T47D (cell line): ENCODE measurements at regions not wholly inside any gene's neighbourhood (a gene's known extent, or its start where the extent isn't known, plus 50 kb on each side); places are given as distances from the start of the nearest gene placed in this dataset.
"Not testable (repeated sequence)": the region's sequence is repeated elsewhere in the genome, so short reads cannot be mapped to it uniquely, and the experiment has no call there.

Experiments
- DNase-seq, 2 experiments: peaks; one replicate each; pipeline versions ENCODE4 v3.0.0 to v3.0.0-alpha.2; 2011 to 2012; ENCODE audit warnings: low read depth in 1 of 2, low spot score in 1 of 2
- JUND ChIP-seq: IDR thresholded peaks from 2 replicates; pipeline ENCODE4 v1.6.1; 2012; ENCODE audit warnings: low read depth
- in situ Hi-C: cut with HindIII; loops from 2 replicates; pipeline ENCODE4 v1.10.0; 2016; ENCODE audit warnings: low sequenced_read_pairs, low pct_unique_long_range_greater_than_20kb

- in situ Hi-C loops, result no loop called here
- no peak for TF ChIP-seq JUND
- no peak for DNase-seq
Measured at GRCh38 chr20:58042591-58042990, 185.9 kb downstream of the ANKRD60 start.

GRCh38 chr20:58040447-58041290, 187.8 kb downstream of the ANKRD60 start:
- in situ Hi-C loops, result no loop called here
- no peak for DNase-seq
- no peak for TF ChIP-seq JUND

- no peak for TF ChIP-seq JUND
- in situ Hi-C loops, result no loop called here
- no peak for DNase-seq
Measured at GRCh38 chr20:58039274-58040092, 189.0 kb downstream of the ANKRD60 start.

GRCh38 chr20:58038123-58038654, 190.3 kb downstream of the ANKRD60 start:
- no peak for TF ChIP-seq JUND
- in situ Hi-C loops, result no loop called here
- no peak for DNase-seq

- in situ Hi-C loops, result no loop called here
- no peak for DNase-seq
- TF ChIP-seq JUND, result no peak
Measured at GRCh38 chr20:58037631-58038030, 190.8 kb downstream of the ANKRD60 start.

GRCh38 chr20:58033026-58033536, 195.4 kb downstream of the ANKRD60 start:
- no peak for DNase-seq
- TF ChIP-seq JUND, result no peak

GRCh38 chr20:58032599-58032998, 195.9 kb downstream of the ANKRD60 start:
- DNase-seq, result no peak
- in situ Hi-C loops, result no loop called here
- TF ChIP-seq JUND, result no peak

More at GRCh38 chr20:58033026-58033536, 195.4 kb downstream of the ANKRD60 start:
- in situ Hi-C loops, result no loop called here

GRCh38 chr20:58031350-58031749, 197.1 kb downstream of the ANKRD60 start:
- DNase-seq, in situ Hi-C loops: not testable (repeated sequence)

GRCh38 chr20:58028123-58028522, 200.3 kb downstream of the ANKRD60 start:
- no peak for TF ChIP-seq JUND
- in situ Hi-C loops, result no loop called here
- no peak for DNase-seq

- no peak for DNase-seq
- no peak for TF ChIP-seq JUND
- in situ Hi-C loops, result no loop called here
Measured at GRCh38 chr20:58026361-58026760, 202.1 kb downstream of the ANKRD60 start.

GRCh38 chr20:58025233-58025632, 203.2 kb downstream of the ANKRD60 start:
- TF ChIP-seq JUND, result no peak
- no peak for DNase-seq
- in situ Hi-C loops, result no loop called here

GRCh38 chr20:58024241-58024721, 204.2 kb downstream of the ANKRD60 start:
- in situ Hi-C loops, result no loop called here
- no peak for DNase-seq
- TF ChIP-seq JUND, result no peak
